Colonic mucosa (tissue), 4 donors: ENCODE measurements at regions not wholly inside any gene's neighbourhood (a gene's known extent, or its start where the extent isn't known, plus 50 kb on each side); places are given as distances from the start of the nearest gene placed in this dataset.

Source experiments
- DNase-seq: peaks from one replicate; pipeline ENCODE4 v3.0.0-alpha.2; 2020
- H3K27ac ChIP-seq: fragments of 200-600 bp; one replicate; pipeline ENCODE4 v1.8.0; 2021
- H3K27me3 ChIP-seq: fragments of 200-600 bp; one replicate; pipeline ENCODE4 v1.8.0; 2021
- H3K36me3 ChIP-seq: fragments of 200-600 bp; one replicate; pipeline ENCODE4 v1.8.0; 2021
- H3K4me1 ChIP-seq: fragments of 200-600 bp; one replicate; pipeline ENCODE4 v1.8.0; 2021; ENCODE audit warnings: mild to moderate bottlenecking
- H3K4me3 ChIP-seq: fragments of 200-600 bp; one replicate; pipeline ENCODE4 v1.8.0; 2021
- H3K9ac ChIP-seq, 2 donors: one replicate each; pipeline ENCODE4 v1.7.0; 2013; ENCODE audit warnings: control low read depth in 2 of 2, low read depth in 2 of 2, low read length in 2 of 2
- H3K9me3 ChIP-seq: fragments of 200-600 bp; one replicate; pipeline ENCODE4 v1.8.0; 2021
- intact Hi-C: fragments of 100-400 bp; cut with DNase I; formaldehyde crosslinking; loops from one replicate; pipeline ENCODE4 v1.14.1; 2022
- TF ChIP-seq, protein P1 (sequence below): fragments of 200-600 bp; IDR thresholded peaks from one replicate; pipeline ENCODE4 v1.8.0; 2022; ENCODE audit warnings: antibody characterized with exemption, mild to moderate bottlenecking
- donor health status: healthy.
- donor health status: DM: no; HTN: no; CAD: no.
- donor health status: DM: no; HTN: no; CAD: no.

DNA sequence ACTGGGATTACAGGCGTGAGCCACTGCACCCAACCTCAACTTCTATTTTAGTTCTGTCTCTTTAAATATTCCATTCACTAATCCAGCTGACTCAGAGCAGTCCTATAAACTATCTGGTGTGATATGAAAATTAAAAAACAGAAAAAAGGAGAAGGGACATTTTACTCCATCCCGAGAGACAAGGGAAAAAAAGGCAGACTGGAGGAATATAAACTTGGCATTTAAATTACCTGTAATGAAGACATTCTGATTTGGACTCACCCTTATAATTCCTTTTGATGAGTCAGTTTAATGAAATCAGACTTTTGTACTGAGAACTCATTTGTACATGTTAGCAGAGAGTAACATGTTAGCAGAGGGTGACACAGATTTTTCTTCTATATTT is 74.8 kb upstream of the RIOK3 start:
- Histone ChIP-seq H3K27me3 (no peaks in the 10 kb centered on the region), H3K36me3 (no peaks in the 10 kb centered on the region), H3K9me3 (no peaks in the 10 kb centered on the region), H3K4me1 (no peaks in the 10 kb centered on the region), H3K4me3 (no peak overlapping the region), H3K9ac (no peak overlapping the region), H3K27ac (no peak overlapping the region)
- DNase-seq = no peak
- intact Hi-C loops = loop anchor here (5.0 kb wide), 1 partner anchor 301 kb away; no protein-coding TSS in a partner anchor
- TF ChIP-seq, protein P1, sequence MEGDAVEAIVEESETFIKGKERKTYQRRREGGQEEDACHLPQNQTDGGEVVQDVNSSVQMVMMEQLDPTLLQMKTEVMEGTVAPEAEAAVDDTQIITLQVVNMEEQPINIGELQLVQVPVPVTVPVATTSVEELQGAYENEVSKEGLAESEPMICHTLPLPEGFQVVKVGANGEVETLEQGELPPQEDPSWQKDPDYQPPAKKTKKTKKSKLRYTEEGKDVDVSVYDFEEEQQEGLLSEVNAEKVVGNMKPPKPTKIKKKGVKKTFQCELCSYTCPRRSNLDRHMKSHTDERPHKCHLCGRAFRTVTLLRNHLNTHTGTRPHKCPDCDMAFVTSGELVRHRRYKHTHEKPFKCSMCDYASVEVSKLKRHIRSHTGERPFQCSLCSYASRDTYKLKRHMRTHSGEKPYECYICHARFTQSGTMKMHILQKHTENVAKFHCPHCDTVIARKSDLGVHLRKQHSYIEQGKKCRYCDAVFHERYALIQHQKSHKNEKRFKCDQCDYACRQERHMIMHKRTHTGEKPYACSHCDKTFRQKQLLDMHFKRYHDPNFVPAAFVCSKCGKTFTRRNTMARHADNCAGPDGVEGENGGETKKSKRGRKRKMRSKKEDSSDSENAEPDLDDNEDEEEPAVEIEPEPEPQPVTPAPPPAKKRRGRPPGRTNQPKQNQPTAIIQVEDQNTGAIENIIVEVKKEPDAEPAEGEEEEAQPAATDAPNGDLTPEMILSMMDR = no peak

DNA sequence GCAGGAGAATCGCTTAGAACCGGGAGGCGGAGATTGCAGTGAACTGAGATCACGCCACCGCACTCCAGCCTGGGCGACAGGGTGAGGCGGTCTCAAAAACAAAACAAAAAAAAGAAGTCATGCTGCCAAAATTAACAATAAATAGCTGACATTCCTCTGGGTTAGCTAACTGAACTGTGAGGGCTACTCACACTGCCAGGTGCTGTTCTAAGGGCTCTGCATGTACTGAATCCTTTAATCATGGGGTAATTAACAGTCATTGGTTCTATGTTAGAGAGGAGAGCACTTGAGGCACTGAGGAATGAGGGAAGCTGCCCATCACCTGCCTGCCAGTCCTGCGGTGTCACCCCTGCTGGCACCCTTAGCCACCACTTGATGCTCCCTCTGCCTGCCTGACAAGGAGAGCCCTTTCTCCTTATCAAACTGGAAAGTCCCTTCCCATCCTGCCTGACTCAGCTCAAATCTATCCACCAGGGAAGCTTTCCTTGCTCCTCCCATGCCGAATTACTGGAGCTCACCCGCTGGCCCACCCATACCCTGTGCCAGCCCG is 73.0 kb upstream of the RIOK3 start:
- Histone ChIP-seq H3K27ac (no peak overlapping the region), H3K27me3 (no peaks in the 10 kb centered on the region), H3K4me1 (no peaks in the 10 kb centered on the region), H3K9me3 (no peaks in the 10 kb centered on the region), H3K9ac (no peak overlapping the region), H3K4me3 (no peak overlapping the region), H3K36me3 (no peaks in the 10 kb centered on the region)
- intact Hi-C loops = no loop called here
- no peak for DNase-seq
- TF ChIP-seq, protein P1 = no peak

DNA sequence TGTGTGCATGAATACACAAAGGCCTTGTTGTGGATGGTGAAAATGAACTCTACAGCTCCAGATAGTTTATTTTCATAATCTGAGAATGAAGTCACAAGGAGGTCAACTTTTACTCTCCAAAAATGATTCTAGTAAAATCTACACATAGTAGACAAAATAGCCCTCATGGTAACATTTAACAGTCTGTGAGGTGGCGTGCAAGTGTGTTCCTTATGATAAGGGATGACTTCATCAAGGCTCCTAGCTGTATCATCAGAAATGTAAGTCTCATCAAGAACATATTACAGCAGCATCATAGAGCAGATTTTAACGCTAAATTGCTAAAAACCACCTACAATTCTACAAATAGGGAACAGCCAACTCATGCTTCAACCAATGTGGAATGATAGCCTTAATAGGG is 72.3 kb upstream of the RIOK3 start:
- Histone ChIP-seq H3K27ac (no peak overlapping the region), H3K9me3 (no peaks in the 10 kb centered on the region), H3K36me3 (no peaks in the 10 kb centered on the region), H3K27me3 (no peaks in the 10 kb centered on the region), H3K9ac (no peak overlapping the region), H3K4me1 (no peaks in the 10 kb centered on the region), H3K4me3 (no peak overlapping the region)
- intact Hi-C loops = no loop called here
- TF ChIP-seq, protein P1 = no peak
- DNase-seq = no peak

DNA sequence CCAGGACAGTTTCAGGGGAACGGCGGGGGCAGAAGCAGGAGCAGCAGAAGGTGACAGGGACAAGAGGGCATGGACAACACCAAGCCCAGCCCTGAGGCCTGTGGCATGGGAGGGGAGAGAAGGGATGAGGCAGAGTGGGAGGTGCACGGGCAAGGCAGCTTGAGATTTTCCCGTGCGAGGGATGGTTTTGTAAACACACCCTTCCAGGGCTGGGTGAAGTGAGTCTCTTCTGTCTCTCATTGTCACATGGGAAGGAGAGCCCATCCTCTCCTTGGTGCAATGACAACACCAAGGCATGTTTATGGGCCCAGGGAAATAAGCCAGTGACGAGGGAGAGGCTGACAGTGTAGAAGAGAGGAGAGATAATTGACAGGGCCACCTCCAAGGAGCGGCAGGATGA is 69.6 kb upstream of the RIOK3 start:
- DNase-seq = no peak
- Histone ChIP-seq H3K27ac (no peak overlapping the region), H3K27me3 (no peaks in the 10 kb centered on the region), H3K4me1 (no peaks in the 10 kb centered on the region), H3K36me3 (no peaks in the 10 kb centered on the region), H3K9ac (no peak overlapping the region), H3K9me3 (no peaks in the 10 kb centered on the region), H3K4me3 (no peak overlapping the region)
- intact Hi-C loops = loop anchor here (2.0 kb wide), 1 partner anchor 255 kb away; no protein-coding TSS in a partner anchor
- TF ChIP-seq, protein P1 = no peak

DNA sequence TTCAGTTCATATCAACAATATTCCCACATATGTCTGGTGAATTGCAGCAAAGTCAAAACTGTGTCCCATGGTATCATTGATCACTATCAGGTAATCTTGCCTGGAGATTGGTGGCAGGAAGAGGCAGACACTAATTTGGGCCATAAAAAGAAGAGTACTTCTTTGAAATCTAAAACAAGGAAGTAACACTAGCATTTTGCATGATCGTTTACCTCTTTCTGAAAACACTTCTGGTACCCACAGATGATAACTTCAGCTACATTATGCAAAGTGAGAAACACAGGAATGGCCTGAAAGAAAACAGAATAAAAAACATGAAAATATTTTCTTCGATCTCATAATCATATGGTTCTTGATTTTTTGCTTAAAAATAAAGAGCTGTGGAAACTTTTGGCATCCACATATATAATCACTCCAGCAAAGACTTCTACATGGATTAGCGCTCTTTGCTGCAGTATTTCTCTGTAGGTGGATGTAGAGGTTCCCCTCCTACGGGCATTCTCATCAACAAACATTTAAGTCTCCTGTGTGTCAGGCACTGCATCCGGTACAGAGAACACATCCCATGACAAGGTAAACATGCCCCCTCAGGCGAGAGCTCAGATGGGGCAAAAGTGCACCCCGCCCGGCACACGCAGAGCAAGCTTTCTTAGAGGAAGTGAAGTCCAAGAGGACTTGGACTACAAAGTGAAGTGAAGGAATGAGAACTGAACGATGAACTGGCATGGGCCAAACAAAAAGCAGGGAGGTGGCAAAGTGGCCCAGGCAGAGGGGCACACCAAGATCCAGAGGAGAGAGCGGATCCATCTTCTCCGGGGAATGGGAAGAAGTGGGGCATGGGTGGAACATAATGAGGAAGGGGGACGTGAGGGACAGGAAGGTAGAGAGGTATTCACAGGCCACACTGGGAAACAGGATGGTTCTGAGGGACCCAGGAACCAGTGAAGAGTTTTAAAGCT is 68.0 kb upstream of the RIOK3 start:
- TF ChIP-seq, protein P1 = no peak
- H3K4me3 ChIP-seq = no peak overlapping the region
- H3K27ac ChIP-seq = no peak overlapping the region
- H3K9me3 ChIP-seq = no peaks in the 10 kb centered on the region
- no peak overlapping the region for H3K9ac ChIP-seq
- H3K27me3 ChIP-seq = no peaks in the 10 kb centered on the region
- H3K36me3 ChIP-seq = no peaks in the 10 kb centered on the region
- H3K4me1 ChIP-seq = no peaks in the 10 kb centered on the region
- DNase-seq = peak; percentile 46
- intact Hi-C loops = no loop called here
